Cerebellar cortex (tissue), 1 donor: ENCODE measurements at regions not wholly inside any gene's neighbourhood (a gene's known extent, or its start where the extent isn't known, plus 50 kb on each side); places are given as distances from the start of the nearest gene placed in this dataset.

Experiments used
- DNase-seq: peaks from one replicate; pipeline ENCODE4 v3.0.0-alpha.2; 2015; ENCODE audit warnings: low spot score

- DNase-seq: no peak
Measured at GRCh38 chr18:77448046-77448445, 198.4 kb downstream of the GALR1 start.

GRCh38 chr18:77455004-77455403 lies 205.4 kb downstream of the GALR1 start:
- DNase-seq: no peak

GRCh38 chr18:77457681-77458080 lies 208.0 kb downstream of the GALR1 start:
- no peak for DNase-seq

- no peak for DNase-seq
Measured at GRCh38 chr18:77461062-77461688, 211.5 kb downstream of the GALR1 start.

- DNase-seq: no peak
Measured at GRCh38 chr18:77464917-77465316, 215.3 kb downstream of the GALR1 start.

GRCh38 chr18:77466890-77467289 lies 217.2 kb downstream of the GALR1 start:
- no peak for DNase-seq

GRCh38 chr18:77469131-77469530 lies 219.5 kb downstream of the GALR1 start:
- DNase-seq: no peak

GRCh38 chr18:77470569-77471413 lies 221.1 kb downstream of the GALR1 start:
- DNase-seq: no peak

- DNase-seq: no peak
Measured at GRCh38 chr18:77472509-77472908, 222.9 kb downstream of the GALR1 start.

GRCh38 chr18:77478646-77479442 lies 229.2 kb downstream of the GALR1 start:
- no peak for DNase-seq

GRCh38 chr18:77481541-77481940 lies 231.9 kb downstream of the GALR1 start:
- DNase-seq: no peak

GRCh38 chr18:77482190-77483085 lies 232.8 kb downstream of the GALR1 start:
- no peak for DNase-seq

- no peak for DNase-seq
Measured at GRCh38 chr18:77486985-77487384, 237.3 kb downstream of the GALR1 start.

GRCh38 chr18:77487951-77488740 lies 238.5 kb downstream of the GALR1 start:
- DNase-seq: no peak

- DNase-seq: no peak
Measured at GRCh38 chr18:77495079-77495478, 245.4 kb downstream of the GALR1 start.

- DNase-seq: no peak
Measured at GRCh38 chr18:77495982-77496690, 246.5 kb downstream of the GALR1 start.

- no peak for DNase-seq
Measured at GRCh38 chr18:77501266-77501665, 251.6 kb downstream of the GALR1 start.

- DNase-seq: no peak
Measured at GRCh38 chr18:77505499-77505898, 255.9 kb downstream of the GALR1 start.

- DNase-seq: no peak
Measured at GRCh38 chr18:77512152-77512551, 262.5 kb downstream of the GALR1 start.

- no peak for DNase-seq
Measured at GRCh38 chr18:77517901-77518300, 268.3 kb downstream of the GALR1 start.
